ENCODE measurements at regions not wholly inside any gene's neighbourhood (a gene's known extent, or its start where the extent isn't known, plus 50 kb on each side); places are given as distances from the start of the nearest gene placed in this dataset.

GRCh38 chr9:20139763-20140290 lies 351.0 kb upstream of the SLC24A2 start:
- DNase-seq (ENCODE audit: extremely low read depth in 1 of 11, low read depth in 9 of 11, low spot score in 4 of 11): no peak

GRCh38 chr9:20138841-20139240 lies 350.0 kb upstream of the SLC24A2 start:
- DNase-seq (ENCODE audit: extremely low read depth in 1 of 11, low read depth in 9 of 11, low spot score in 4 of 11): no peak

- no peak for DNase-seq (ENCODE audit: extremely low read depth in 1 of 11, low read depth in 9 of 11, low spot score in 4 of 11)
Observed at GRCh38 chr9:20138116-20138515, 349.3 kb upstream of the SLC24A2 start.

GRCh38 chr9:20137425-20137824 lies 348.6 kb upstream of the SLC24A2 start:
- DNase-seq (ENCODE audit: extremely low read depth in 1 of 11, low read depth in 9 of 11, low spot score in 4 of 11): no peak

- no peak for DNase-seq (ENCODE audit: extremely low read depth in 1 of 11, low read depth in 9 of 11, low spot score in 4 of 11)
Observed at GRCh38 chr9:20135119-20135697, 346.4 kb upstream of the SLC24A2 start.

GRCh38 chr9:20125727-20126126 lies 336.9 kb upstream of the SLC24A2 start:
- no peak for DNase-seq (ENCODE audit: extremely low read depth in 1 of 11, low read depth in 9 of 11, low spot score in 4 of 11)

- DNase-seq (ENCODE audit: extremely low read depth in 1 of 11, low read depth in 9 of 11, low spot score in 4 of 11): no peak
Observed at GRCh38 chr9:20119566-20119965, 330.7 kb upstream of the SLC24A2 start.

- no peak for DNase-seq (ENCODE audit: extremely low read depth in 1 of 11, low read depth in 9 of 11, low spot score in 4 of 11)
Observed at GRCh38 chr9:20117986-20118385, 329.1 kb upstream of the SLC24A2 start.

GRCh38 chr9:20117482-20117881 lies 328.6 kb upstream of the SLC24A2 start:
- no peak for DNase-seq (ENCODE audit: extremely low read depth in 1 of 11, low read depth in 9 of 11, low spot score in 4 of 11)

GRCh38 chr9:20114974-20115373 lies 326.1 kb upstream of the SLC24A2 start:
- DNase-seq (ENCODE audit: extremely low read depth in 1 of 11, low read depth in 9 of 11, low spot score in 4 of 11): no peak

GRCh38 chr9:20112205-20112783 lies 323.5 kb upstream of the SLC24A2 start:
- no peak for DNase-seq (ENCODE audit: extremely low read depth in 1 of 11, low read depth in 9 of 11, low spot score in 4 of 11)

- no peak for DNase-seq (ENCODE audit: extremely low read depth in 1 of 11, low read depth in 9 of 11, low spot score in 4 of 11)
Observed at GRCh38 chr9:20111173-20111843, 322.5 kb upstream of the SLC24A2 start.

GRCh38 chr9:20095430-20096092 lies 306.7 kb upstream of the SLC24A2 start:
- no peak for DNase-seq (ENCODE audit: extremely low read depth in 1 of 11, low read depth in 9 of 11, low spot score in 4 of 11)

- DNase-seq (ENCODE audit: extremely low read depth in 1 of 11, low read depth in 9 of 11, low spot score in 4 of 11): no peak
Observed at GRCh38 chr9:20092561-20092960, 303.7 kb upstream of the SLC24A2 start.

GRCh38 chr9:20087481-20087880 lies 298.6 kb upstream of the SLC24A2 start:
- no peak for DNase-seq (ENCODE audit: extremely low read depth in 1 of 11, low read depth in 9 of 11, low spot score in 4 of 11)

GRCh38 chr9:20085842-20086241 lies 297.0 kb upstream of the SLC24A2 start:
- DNase-seq (ENCODE audit: extremely low read depth in 1 of 11, low read depth in 9 of 11, low spot score in 4 of 11): no peak

- DNase-seq (ENCODE audit: extremely low read depth in 1 of 11, low read depth in 9 of 11, low spot score in 4 of 11): no peak
Observed at GRCh38 chr9:20084125-20084524, 295.3 kb upstream of the SLC24A2 start.

- DNase-seq (ENCODE audit: extremely low read depth in 1 of 11, low read depth in 9 of 11, low spot score in 4 of 11): no peak
Observed at GRCh38 chr9:20083390-20083789, 294.6 kb upstream of the SLC24A2 start.

- DNase-seq (ENCODE audit: extremely low read depth in 1 of 11, low read depth in 9 of 11, low spot score in 4 of 11): no peak
Observed at GRCh38 chr9:20082831-20083230, 294.0 kb upstream of the SLC24A2 start.

- DNase-seq (ENCODE audit: extremely low read depth in 1 of 11, low read depth in 9 of 11, low spot score in 4 of 11): no peak
Observed at GRCh38 chr9:20082406-20082805, 293.6 kb upstream of the SLC24A2 start.

Data from renal cortex interstitium (tissue), 11 donors.